ENCODE measurements at regions not wholly inside any gene's neighbourhood (a gene's known extent, or its start where the extent isn't known, plus 50 kb on each side); places are given as distances from the start of the nearest gene placed in this dataset.

- Histone ChIP-seq H2BK120ac (ENCODE audit: low read depth, low read length, poor library complexity, severe bottlenecking) (no peak overlapping the region), H3K4me2 (ENCODE audit: insufficient read depth, insufficient read length, low read length) (no peak overlapping the region), H3K79me2 (ENCODE audit: insufficient read depth, low read length) (no peaks in the 10 kb centered on the region), H3K56ac (ENCODE audit: insufficient read length, low read depth, low read length) (no peak overlapping the region), H3K18ac (ENCODE audit: insufficient read length, low read depth, low read length) (no peak overlapping the region), H2AFZ (ENCODE audit: low read length) (no peak overlapping the region), H2BK15ac (ENCODE audit: low read depth, low read length) (no peak overlapping the region), H4K5ac (ENCODE audit: insufficient read length, low read depth, low read length) (no peak overlapping the region), H3T11ph (ENCODE audit: low read length) (no peak overlapping the region), H3K79me1 (ENCODE audit: insufficient read depth, low read depth, low read length, poor library complexity, severe bottlenecking) (no peaks in the 10 kb centered on the region), H2BK12ac (ENCODE audit: insufficient read length, low read depth, low read length) (no peak overlapping the region), H3K9me3 (ENCODE audit: control insufficient read depth, low read depth, low read length) (no peaks in the 10 kb centered on the region), H3K4ac (ENCODE audit: low read depth, low read length) (no peak overlapping the region), H4K20me1 (ENCODE audit: control insufficient read depth, insufficient read depth, insufficient read length) (no peaks in the 10 kb centered on the region), H3K4me1 (ENCODE audit: insufficient read depth, low read length) (no peaks in the 10 kb centered on the region), H4K91ac (ENCODE audit: insufficient read length, low read depth, low read length) (no peak overlapping the region), H3K23me2 (ENCODE audit: insufficient read length, low read depth, low read length, poor library complexity, severe bottlenecking) (no peaks in the 10 kb centered on the region), H3K9ac (ENCODE audit: extremely low read depth, insufficient read length, low read length) (no peak overlapping the region), H2BK20ac (ENCODE audit: low read depth, low read length, poor library complexity, severe bottlenecking) (no peak overlapping the region), H3K27ac (ENCODE audit: insufficient read length, low read depth, low read length) (no peak overlapping the region), H3K14ac (ENCODE audit: insufficient read depth, low read length) (no peak overlapping the region), H2AK5ac (ENCODE audit: insufficient read length, low read length) (no peak overlapping the region), H4K8ac (replicated peaks; ENCODE audit: insufficient read length, low read depth, low read length) (no peak overlapping the region), H3K27me3 (ENCODE audit: insufficient read depth, low read length) (no peaks in the 10 kb centered on the region), H2BK5ac (ENCODE audit: insufficient read length, low read length) (no peak overlapping the region), H3K23ac (ENCODE audit: insufficient read length, low read depth, low read length) (no peak overlapping the region)
- no peak overlapping the region for H3K4me3 Mint-ChIP-seq
- peaks cover 0 to 4% of the 10 kb centered on the region in 2 experiments; a peak in 2 of 4 replicates for H3K4me1 Mint-ChIP-seq
- TF ChIP-seq CTCF (conservative IDR thresholded peaks at IDR 0.05), result no peak
- DNase-seq, result no peak
- H3K36me3 Mint-ChIP-seq (ENCODE audit: insufficient read depth in 1 of 3, low read depth in 3 of 3), result peaks cover 0 to 8% (median 0%) of the 10 kb centered on the region in 3 experiments; a peak in 2 of 7 replicates
- H3K27me3 Mint-ChIP-seq (ENCODE audit: low read depth), result peaks cover 1% of the 10 kb centered on the region; the same call in 1 of the 2 replicates
- H3K9me3 Mint-ChIP-seq, result peaks cover 4 to 14% of the 10 kb centered on the region in 2 experiments; a peak in 3 of 5 replicates
- H3K27ac Mint-ChIP-seq, result no peak overlapping the region
Observed at GRCh38 chr6:154580397-154581135, 70.1 kb upstream of the CNKSR3 start.

Data from H9 (cell line).